IMR-90 (cell line): ENCODE measurements at regions not wholly inside any gene's neighbourhood (a gene's known extent, or its start where the extent isn't known, plus 50 kb on each side); places are given as distances from the start of the nearest gene placed in this dataset.
A peak's percentile ranks its signal among the peaks of the same experiment; 100 is the strongest.

Experiments used
- CEBPB ChIP-seq: IDR thresholded peaks from 2 replicates; pipeline ENCODE4 v1.6.1; 2012; ENCODE audit warnings: low read depth, low read length, improper control_type of control experiment
- CHD1 ChIP-seq: IDR thresholded peaks from 2 replicates; pipeline ENCODE4 v1.6.1; 2012; ENCODE audit warnings: low read depth, low read length, improper control_type of control experiment
- MAFK ChIP-seq: IDR thresholded peaks from 2 replicates; pipeline ENCODE4 v1.6.1; 2012; ENCODE audit warnings: low read depth, low read length, improper control_type of control experiment
- MAZ ChIP-seq: IDR thresholded peaks from 2 replicates; pipeline ENCODE4 v1.6.1; 2012; ENCODE audit warnings: low read depth, mild to moderate bottlenecking, low read length, improper control_type of control experiment, moderate library complexity, borderline replicate concordance
- POLR2A ChIP-seq: IDR thresholded peaks from 2 replicates; pipeline ENCODE4 v1.6.1; 2012; ENCODE audit warnings: mild to moderate bottlenecking, low read depth, low read length
- RAD21 ChIP-seq: IDR thresholded peaks from 2 replicates; pipeline ENCODE4 v1.6.1; 2012; ENCODE audit warnings: low read length, improper control_type of control experiment
- RFX5 ChIP-seq: IDR thresholded peaks from 2 replicates; pipeline ENCODE4 v1.8.0; 2012; ENCODE audit warnings: low read depth, mild to moderate bottlenecking, low read length, moderate library complexity
- TF ChIP-seq, protein P1 (sequence below): conservative IDR thresholded peaks from 2 replicates; pipeline ENCODE4 v1.5.1; 2012; ENCODE audit warnings: mild to moderate bottlenecking, low read depth, low read length, improper control_type of control experiment
- TF ChIP-seq, protein P2 (sequence below): fragments of 150-350 bp; IDR thresholded peaks from 2 replicates; pipeline ENCODE4 v1.6.1; 2017; ENCODE audit warnings: mild to moderate bottlenecking, antibody characterized with exemption, low read length, low read depth

DNA sequence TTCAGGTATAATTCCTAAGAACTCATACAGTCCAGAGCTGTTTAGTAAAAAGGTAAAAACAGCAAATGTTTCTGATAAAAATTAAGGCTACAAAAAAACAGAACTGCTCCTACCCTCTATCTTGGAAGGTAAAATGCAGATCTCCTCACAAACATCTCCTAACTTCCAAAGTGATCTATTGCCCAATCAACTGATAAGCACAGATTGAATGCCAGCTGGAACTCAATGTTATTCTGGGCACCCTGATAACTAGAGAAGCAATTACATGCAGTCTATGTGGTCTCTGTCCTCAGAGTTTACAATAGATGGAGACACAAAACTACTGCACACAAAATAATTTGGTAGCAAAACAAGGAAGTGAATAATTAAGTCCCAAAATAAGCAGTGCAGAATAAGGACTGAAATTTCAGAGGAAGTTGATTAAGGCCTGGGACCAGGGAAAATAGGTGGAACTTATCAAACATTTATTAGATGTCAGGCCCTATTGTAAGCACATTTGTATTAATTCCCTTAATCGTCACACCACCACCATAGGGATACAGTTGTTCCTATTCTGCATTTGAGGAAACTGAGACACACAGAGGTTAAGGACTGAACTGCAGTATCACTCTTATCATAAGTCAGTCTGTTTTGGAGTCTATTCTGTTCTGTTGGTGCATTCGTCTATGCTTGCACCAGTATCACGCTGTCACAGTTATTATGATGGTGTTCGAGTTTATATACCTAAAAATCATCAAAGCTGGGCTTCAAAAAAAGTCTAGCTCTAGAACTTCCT, 102.2 kb upstream of the TARS1 start:
- TF ChIP-seq, protein P1, sequence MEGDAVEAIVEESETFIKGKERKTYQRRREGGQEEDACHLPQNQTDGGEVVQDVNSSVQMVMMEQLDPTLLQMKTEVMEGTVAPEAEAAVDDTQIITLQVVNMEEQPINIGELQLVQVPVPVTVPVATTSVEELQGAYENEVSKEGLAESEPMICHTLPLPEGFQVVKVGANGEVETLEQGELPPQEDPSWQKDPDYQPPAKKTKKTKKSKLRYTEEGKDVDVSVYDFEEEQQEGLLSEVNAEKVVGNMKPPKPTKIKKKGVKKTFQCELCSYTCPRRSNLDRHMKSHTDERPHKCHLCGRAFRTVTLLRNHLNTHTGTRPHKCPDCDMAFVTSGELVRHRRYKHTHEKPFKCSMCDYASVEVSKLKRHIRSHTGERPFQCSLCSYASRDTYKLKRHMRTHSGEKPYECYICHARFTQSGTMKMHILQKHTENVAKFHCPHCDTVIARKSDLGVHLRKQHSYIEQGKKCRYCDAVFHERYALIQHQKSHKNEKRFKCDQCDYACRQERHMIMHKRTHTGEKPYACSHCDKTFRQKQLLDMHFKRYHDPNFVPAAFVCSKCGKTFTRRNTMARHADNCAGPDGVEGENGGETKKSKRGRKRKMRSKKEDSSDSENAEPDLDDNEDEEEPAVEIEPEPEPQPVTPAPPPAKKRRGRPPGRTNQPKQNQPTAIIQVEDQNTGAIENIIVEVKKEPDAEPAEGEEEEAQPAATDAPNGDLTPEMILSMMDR: no peak
- TF ChIP-seq POLR2A (no peak), CHD1 (no peak), RFX5 (no peak), RAD21 (no peak), MAZ (no peak), CEBPB (peak; percentile 76), MAFK (no peak)
- TF ChIP-seq, protein P2, sequence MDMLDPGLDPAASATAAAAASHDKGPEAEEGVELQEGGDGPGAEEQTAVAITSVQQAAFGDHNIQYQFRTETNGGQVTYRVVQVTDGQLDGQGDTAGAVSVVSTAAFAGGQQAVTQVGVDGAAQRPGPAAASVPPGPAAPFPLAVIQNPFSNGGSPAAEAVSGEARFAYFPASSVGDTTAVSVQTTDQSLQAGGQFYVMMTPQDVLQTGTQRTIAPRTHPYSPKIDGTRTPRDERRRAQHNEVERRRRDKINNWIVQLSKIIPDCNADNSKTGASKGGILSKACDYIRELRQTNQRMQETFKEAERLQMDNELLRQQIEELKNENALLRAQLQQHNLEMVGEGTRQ: no peak
